RWPE2 (cell line): ENCODE measurements at regions not wholly inside any gene's neighbourhood (a gene's known extent, or its start where the extent isn't known, plus 50 kb on each side); places are given as distances from the start of the nearest gene placed in this dataset.

ENCODE experiments used
- ATAC-seq: fragments of 200-7000 bp; cut with Tn5 transposase; 3 replicates; pipeline ENCODE4 v1.9.1; 2021; ENCODE audit warnings: low read depth
- DNase-seq: peaks from one replicate; pipeline ENCODE4 v3.0.0-alpha.2; 2020; ENCODE audit warnings: low spot score
- H3K27ac ChIP-seq: fragments of 450-650 bp; 2 replicates; pipeline ENCODE4 v1.5.1; 2017; ENCODE audit warnings: mild to moderate bottlenecking; ENCODE audit not compliant: poor library complexity, severe bottlenecking
- H3K27me3 ChIP-seq: fragments of 250-450 bp; sonication (Bioruptor Pico); 2 replicates; pipeline ENCODE4 v1.5.1; 2021; ENCODE audit warnings: mild to moderate bottlenecking, moderate library complexity; ENCODE audit not compliant: insufficient read depth, poor library complexity, severe bottlenecking
- H3K36me3 ChIP-seq: fragments of 250-450 bp; sonication (Bioruptor Pico); 2 replicates; pipeline ENCODE4 v1.5.1; 2020; ENCODE audit warnings: low read depth, mild to moderate bottlenecking, moderate library complexity
- H3K4me1 ChIP-seq: fragments of 250-450 bp; sonication (Bioruptor Pico); 2 replicates; pipeline ENCODE4 v1.5.1; 2021; ENCODE audit warnings: mild to moderate bottlenecking, moderate library complexity; ENCODE audit not compliant: insufficient read depth, poor library complexity, severe bottlenecking
- H3K4me3 ChIP-seq: fragments of 250-450 bp; sonication (Bioruptor Pico); 2 replicates; pipeline ENCODE4 v1.5.1; 2021; ENCODE audit warnings: mild to moderate bottlenecking, moderate library complexity; ENCODE audit not compliant: severe bottlenecking
- H3K9me3 ChIP-seq: fragments of 250-450 bp; sonication (Bioruptor Pico); 2 replicates; pipeline ENCODE4 v1.5.1; 2021; ENCODE audit warnings: mild to moderate bottlenecking, moderate library complexity; ENCODE audit not compliant: severe bottlenecking
- CTCF ChIP-seq: fragments of 450-650 bp; IDR thresholded peaks from one replicate; pipeline ENCODE4 v1.5.1; 2017; ENCODE audit warnings: mild to moderate bottlenecking, moderate library complexity; ENCODE audit not compliant: poor library complexity, severe bottlenecking

GRCh38 chr4:149095811-149096210 lies 653.6 kb upstream of the NR3C2 start:
- H3K4me3 ChIP-seq: no peak overlapping the region
- no peaks in the 10 kb centered on the region for H3K27me3 ChIP-seq
- ATAC-seq (no peak), DNase-seq (no peak)
- H3K4me1 ChIP-seq: no peaks in the 10 kb centered on the region
- H3K9me3 ChIP-seq: no peaks in the 10 kb centered on the region
- H3K36me3 ChIP-seq: no peaks in the 10 kb centered on the region
- no peak for TF ChIP-seq CTCF
- H3K27ac ChIP-seq: no peak overlapping the region

GRCh38 chr4:149095001-149095400 lies 652.8 kb upstream of the NR3C2 start:
- no peak overlapping the region for H3K4me3 ChIP-seq
- no peaks in the 10 kb centered on the region for H3K9me3 ChIP-seq
- H3K36me3 ChIP-seq: no peaks in the 10 kb centered on the region
- DNase-seq (no peak), ATAC-seq (no peak)
- no peaks in the 10 kb centered on the region for H3K27me3 ChIP-seq
- TF ChIP-seq CTCF: no peak
- no peaks in the 10 kb centered on the region for H3K4me1 ChIP-seq
- H3K27ac ChIP-seq: no peak overlapping the region

DNA sequence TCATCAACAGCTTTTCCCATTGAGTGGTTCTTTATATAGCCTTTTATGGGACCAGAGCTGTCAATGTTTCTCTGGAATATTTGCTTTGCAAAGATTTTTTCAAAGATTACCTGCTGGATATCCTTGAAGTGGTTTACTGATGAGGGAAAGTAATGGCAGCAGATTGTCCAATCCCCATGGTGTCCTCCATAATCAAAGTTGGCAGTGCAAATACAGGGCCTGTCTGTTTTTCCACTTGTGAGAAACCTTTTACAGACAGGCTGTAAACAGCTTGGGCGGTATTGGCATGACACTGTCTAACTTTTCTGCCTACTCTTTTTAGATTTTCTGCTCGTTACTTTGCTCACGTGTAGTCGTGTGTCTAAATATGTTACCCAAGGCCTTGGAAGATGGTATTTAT lies 641.9 kb upstream of the NR3C2 start:
- Histone ChIP-seq H3K4me1 (no peaks in the 10 kb centered on the region), H3K4me3 (no peak overlapping the region), H3K27me3 (no peaks in the 10 kb centered on the region), H3K36me3 (no peaks in the 10 kb centered on the region), H3K9me3 (no peaks in the 10 kb centered on the region), H3K27ac (no peak overlapping the region)
- no peak for DNase-seq
- ATAC-seq: no peak
- no peak for TF ChIP-seq CTCF

DNA sequence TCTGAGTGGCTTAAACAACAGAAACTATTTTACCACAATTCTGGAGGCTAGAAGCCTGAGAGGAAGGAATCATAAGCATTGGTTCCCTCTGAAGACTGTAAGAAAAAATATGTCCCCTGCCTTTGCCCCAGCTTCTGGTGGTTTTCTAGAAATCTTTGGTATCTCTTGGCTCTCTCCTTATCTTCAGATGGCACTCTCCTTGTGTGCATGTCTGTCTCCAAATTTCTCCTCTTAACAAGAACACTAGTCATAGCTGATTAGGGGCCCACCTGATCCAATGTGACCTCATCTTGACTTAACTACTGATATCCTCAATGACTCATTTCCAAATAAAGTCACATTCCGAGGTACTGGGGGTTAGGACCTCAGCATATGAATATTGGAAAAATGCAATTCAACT lies 635.0 kb upstream of the NR3C2 start:
- Histone ChIP-seq H3K27me3 (no peaks in the 10 kb centered on the region), H3K36me3 (no peaks in the 10 kb centered on the region), H3K9me3 (no peaks in the 10 kb centered on the region), H3K4me1 (no peaks in the 10 kb centered on the region), H3K4me3 (no peak overlapping the region), H3K27ac (no peak overlapping the region)
- DNase-seq: no peak
- TF ChIP-seq CTCF: no peak
- ATAC-seq: no peak

- no peaks in the 10 kb centered on the region for H3K36me3 ChIP-seq
- no peak overlapping the region for H3K4me3 ChIP-seq
- no peak overlapping the region for H3K27ac ChIP-seq
- DNase-seq: no peak
- H3K9me3 ChIP-seq: no peaks in the 10 kb centered on the region
- H3K4me1 ChIP-seq: no peaks in the 10 kb centered on the region
- H3K27me3 ChIP-seq: no peaks in the 10 kb centered on the region
- TF ChIP-seq CTCF: no peak
- ATAC-seq: no peak
Observed at GRCh38 chr4:149076401-149076800, 634.2 kb upstream of the NR3C2 start.
